GM19397 (cell line): ENCODE measurements at regions not wholly inside any gene's neighbourhood (a gene's known extent, or its start where the extent isn't known, plus 50 kb on each side); places are given as distances from the start of the nearest gene placed in this dataset.

ENCODE experiments used
- ATAC-seq: cut with Tn5 transposase; IDR thresholded peaks from one replicate; pipeline ENCODE4 v1.9.1; 2021; ENCODE audit warnings: mild to moderate bottlenecking, moderate library complexity; ENCODE audit not compliant: unreplicated experiment

DNA sequence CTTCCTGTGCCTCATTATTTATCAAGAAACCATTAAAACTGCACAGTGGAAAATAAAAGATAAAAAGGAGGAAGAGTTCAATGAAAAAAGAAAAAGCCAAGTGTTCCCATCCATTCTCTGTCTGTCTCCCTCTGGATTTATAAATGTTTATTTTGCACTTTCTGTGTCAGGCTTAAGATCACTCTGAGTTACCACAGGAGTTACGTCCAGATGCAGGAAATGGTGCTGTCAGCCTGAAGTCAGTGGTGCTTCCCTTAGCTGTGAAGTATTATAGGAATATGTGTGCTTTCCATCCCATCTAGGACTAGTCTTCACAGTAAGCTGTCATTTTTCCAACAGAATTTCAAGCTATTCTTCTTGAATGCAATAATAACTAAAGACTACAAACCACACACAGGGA lies 420.2 kb downstream of the KCTD12 start:
- no peak for ATAC-seq

DNA sequence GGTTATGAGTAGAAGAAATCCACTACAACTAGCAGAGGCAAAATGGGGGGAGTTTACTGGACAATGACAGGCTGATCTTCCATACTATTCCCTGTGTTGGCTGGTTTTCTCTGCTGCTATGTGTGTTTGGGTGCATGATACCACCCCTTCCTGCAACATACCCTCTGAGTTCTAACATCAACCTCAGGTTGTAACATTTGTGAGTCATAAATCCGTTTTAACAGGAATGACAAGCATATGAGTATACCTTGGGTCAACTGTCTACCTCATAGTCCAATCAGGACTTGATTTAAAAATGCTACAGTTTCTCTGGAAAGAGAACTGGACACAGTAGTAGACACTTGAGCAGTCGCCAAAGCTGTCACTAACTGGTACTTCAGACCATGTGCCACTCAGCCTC lies 422.9 kb downstream of the KCTD12 start:
- ATAC-seq = no peak

DNA sequence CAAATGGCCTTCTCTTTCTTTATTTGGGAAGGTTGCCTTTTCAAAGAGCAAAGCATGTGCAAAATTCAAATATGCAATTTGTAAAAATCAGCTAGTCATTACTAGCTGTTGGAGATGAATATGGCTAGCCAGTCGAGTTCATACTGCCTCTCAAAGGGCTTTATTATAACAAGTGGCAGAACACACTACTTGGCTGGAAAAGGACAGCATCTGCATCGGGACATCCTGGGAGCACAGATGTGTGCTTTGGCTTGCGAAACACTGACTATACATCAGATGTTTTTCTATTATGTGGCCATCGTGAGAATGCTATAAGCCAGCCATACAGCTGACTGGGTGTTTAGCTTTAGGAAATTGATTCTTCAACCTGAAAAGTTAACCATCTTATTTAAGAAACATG lies 424.2 kb downstream of the KCTD12 start:
- ATAC-seq = no peak

DNA sequence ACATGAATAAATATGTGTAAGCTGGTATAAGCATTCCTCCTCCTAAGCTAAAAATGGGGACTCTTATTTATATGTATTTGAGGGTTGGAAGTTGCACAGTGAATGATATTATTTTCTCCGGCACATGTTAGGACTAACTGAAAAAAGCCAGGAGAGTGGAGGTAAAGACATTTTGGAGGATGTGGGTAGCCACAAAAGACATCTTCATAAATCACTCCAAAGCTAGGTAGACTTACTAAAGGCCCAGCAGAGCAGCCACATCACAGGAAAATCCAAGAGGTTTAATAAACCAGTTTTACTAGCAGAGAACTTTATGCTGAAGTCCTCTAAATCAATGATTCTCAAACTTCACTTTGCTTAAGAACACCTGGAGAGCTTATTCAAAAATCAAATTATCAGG lies 424.7 kb downstream of the KCTD12 start:
- no peak for ATAC-seq

DNA sequence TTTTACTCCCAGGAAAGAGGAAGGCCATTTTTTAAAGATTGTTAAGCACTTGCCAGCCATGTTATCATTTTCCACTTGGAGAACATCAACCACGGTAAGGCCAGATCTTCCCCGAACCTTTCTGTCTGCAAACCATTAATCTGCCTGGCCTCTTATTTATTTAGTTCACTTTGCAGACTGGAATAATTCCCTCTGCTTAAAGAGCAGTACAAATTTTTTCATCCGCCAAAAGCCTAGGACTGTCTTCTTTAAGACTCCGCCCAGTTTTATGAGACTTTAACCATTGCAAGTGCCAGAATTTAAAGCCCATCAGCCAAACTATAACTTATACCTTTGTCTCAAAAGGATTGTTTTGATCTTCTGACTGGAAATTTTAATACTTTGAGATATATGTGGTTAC lies 426.3 kb downstream of the KCTD12 start:
- ATAC-seq = no peak

DNA sequence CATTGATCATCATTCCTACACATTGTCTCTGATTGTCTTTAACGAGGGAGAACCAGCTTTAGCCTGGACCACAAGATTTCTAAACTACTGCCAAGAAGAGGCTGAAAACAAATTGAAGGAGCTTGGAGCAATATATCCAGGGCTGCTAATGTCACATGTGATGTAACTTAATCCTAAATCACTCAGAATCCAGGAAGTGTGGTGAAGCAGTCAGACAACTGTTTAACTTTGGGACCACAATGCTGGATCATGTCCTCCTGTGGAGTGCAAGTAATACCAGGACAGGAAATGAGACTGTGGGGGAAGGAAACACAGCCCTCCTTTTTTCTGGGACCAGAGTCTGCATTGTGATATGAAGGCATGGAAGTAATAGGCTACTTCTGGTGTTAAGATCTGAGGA lies 430.2 kb downstream of the KCTD12 start:
- ATAC-seq = no peak

DNA sequence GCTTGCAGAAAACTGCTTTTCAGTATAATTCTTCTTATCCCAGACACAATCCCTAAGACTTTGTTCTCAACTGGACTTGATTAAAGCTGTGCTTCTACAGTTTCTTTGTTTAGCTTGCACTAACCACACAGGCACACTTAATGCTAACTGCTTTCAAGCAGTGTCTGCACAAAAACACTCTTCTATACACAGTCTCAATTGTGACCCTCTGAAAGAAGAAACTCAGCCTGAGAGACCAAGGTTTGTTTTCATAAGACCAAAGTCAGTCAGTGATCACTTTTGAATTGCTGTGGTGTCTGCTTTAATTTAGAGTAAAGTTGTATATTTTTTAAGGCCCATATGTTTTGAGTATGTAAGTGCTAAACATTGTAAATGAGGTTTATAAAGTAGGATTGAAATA lies 431.2 kb downstream of the KCTD12 start:
- no peak for ATAC-seq

DNA sequence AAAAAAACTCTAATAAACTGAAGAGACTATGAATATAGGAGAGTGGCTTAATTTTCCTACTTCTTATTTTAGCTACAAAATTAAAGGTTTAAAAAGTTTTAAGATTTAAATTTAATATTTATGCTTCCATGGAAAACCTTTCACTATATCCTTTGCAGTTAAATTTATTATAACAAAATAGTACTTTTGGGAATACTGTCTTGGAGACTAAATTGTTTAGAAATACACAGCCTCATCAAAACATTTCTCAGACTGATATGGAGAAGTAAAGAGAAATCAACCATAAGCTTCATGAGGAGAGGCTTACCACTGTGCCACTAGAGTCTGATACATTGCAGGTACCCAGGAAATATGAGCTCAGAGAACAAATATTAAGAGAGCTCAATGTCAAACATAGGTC lies 436.5 kb downstream of the KCTD12 start:
- ATAC-seq = no peak

DNA sequence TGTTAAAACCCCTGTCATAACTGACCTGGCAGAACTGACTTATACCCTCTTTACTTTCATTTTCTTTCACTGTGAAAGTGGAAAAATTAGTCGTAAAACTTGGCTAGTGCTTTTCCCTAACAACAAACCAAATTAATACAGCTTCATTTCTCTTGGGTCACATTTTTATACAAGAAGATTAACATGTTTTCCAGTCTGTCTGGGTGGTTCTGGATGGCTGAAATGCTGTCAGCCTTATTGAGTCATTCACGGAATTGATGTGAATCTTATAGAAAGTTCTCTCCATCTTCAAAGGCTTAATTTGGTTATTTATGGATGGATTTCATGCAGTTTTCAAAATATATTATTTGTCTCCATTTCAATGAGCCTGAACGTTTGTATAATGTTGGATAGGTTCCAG lies 440.0 kb downstream of the KCTD12 start:
- no peak for ATAC-seq

DNA sequence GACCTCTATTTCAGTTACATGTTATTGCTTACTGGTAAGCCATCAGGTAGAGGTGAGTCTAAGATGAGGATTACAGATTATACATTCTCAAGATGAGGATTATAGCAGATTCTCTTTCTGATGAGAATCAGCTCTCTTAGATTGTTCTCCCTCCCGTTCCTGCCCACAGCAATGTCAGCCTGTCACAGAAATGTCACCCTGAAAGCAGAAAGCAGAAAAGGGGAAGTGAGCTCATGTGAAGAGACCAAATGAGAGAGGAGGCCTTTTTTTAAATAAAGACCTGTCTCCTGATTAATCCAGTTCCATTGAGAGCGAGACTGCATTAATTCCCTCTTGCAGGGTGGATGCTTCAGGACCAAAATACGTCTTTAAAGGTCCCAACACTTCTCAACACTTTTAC lies 445.6 kb downstream of the KCTD12 start:
- peak; percentile 91 for ATAC-seq

DNA sequence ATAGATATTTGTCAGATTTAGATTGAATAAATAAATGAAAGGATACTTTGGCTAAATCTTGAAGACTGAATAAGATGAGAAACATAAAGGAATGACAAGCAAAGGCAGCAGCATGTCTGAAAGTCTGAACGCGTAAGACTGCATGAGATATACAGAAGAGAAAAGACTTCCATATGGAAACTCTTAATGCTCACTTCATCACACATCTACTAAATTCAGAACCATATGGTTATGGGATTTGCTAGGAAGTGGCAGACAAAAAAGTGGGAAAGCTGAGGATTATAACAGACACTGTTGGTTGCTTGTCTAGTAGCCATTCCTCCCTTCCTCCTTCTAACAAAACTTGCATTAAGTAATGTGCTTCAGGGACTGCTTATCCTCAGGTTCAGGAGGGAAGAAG lies 446.7 kb downstream of the KCTD12 start:
- ATAC-seq = no peak

DNA sequence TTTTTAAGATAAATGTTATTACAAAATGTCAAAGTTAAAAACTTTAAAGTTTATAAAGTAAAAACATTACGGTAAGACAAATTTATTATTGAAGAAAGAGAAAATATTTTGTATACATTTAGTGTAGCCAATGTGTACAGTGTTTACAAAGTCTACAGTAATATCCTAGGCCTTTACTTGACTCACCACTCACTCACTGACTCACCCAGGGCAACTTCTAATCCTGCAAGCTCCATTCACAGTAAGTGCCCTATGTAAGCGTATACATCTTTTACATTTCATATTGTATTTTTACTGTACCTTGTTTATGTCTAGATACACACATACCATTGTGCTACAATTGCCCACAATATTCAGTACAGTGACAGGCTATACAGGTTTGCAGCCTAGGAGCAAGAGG lies 448.2 kb downstream of the KCTD12 start:
- no peak for ATAC-seq

DNA sequence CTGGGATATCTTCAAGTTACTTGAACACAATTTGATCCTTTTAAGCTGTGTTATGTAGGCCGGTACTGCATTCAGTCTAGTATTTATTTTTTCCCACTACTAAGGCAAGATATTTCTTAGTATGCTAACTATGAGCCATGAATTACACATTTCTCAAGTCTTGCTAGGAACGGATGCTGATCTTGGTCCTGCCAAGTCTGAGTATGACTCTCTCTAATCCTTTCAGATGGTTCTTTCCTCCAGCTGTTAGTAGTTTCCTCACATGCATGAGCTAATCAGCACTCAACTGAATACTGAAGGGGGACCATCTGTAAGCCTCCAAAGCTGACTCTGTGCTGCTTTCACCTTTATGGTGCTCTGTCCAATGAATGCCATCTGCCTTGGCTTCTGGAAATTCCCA lies 460.3 kb downstream of the KCTD12 start:
- no peak for ATAC-seq

DNA sequence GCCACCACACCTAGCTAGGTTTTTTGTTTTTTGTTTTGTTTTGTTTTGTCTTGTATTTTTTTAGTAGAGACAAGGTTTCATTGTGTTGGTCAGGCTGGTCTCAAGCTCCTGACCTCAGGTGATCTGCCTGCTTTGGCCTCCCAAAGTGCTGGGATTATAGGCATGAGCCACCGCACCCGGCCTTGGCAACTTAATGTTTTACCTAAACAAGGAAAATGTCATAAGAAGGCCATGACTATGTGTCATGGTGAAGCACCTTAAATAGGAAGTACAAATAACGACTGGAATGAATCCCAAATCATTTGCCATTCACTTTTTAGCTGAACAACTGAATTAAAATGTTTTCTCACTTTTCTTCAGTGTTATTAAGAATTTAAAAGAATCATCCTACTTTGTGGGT lies 465.2 kb downstream of the KCTD12 start:
- ATAC-seq = no peak

DNA sequence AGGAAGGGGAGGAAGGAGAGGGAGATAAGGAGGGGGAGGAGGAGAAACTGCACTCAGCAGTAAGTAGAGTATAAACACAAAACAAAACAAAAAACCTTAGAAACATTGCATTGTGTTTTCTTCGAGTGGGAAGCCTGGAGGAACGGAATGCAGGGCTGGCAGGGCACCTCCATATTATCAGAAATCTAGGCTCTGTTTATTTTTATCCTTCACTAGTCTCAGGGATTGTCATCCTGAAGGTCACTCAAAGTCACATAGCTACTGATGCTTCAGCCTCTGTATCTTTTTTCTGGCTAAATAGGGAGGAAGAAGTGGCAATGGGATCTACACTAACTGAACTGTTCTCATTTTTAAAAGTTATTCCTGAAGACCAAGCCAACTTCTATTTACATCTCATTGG lies 467.8 kb downstream of the KCTD12 start:
- ATAC-seq = no peak

DNA sequence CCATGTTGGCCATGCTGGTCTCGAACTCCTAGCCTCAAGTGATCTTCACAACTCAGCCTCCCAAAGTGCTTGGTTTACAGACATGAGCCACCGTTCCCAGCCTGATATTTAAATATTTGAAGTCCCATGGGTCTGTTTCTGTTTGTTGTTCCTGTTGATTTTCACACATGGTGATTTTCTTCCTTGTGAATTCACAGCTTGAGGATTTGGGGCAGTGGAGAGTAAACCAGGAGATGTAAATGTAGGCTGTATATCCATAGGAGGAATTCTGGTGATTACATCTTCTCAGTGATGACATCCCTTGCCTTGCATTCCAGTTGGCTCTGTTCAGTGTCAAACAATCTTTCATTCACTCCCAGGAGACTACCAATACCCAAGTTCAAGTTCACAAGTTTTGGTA lies 471.9 kb downstream of the KCTD12 start:
- no peak for ATAC-seq

DNA sequence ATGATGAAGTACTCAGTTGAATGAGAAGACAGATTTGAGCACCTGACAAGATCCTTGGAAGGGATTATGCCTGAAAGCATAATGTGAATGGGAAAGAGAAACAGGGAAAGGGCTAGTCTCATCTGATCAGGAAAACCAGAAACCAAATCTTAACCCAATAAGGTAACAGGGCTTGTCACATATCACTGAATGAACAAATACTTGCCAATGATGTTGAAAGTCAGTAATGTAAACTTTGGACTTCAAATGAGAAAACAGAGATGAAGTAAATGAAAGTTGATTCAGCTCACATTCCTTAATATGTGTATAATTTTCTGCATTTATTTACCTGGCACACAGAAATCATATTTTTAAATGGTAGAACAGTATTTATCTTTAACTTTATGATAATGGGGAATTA lies 480.0 kb downstream of the KCTD12 start:
- ATAC-seq = no peak

DNA sequence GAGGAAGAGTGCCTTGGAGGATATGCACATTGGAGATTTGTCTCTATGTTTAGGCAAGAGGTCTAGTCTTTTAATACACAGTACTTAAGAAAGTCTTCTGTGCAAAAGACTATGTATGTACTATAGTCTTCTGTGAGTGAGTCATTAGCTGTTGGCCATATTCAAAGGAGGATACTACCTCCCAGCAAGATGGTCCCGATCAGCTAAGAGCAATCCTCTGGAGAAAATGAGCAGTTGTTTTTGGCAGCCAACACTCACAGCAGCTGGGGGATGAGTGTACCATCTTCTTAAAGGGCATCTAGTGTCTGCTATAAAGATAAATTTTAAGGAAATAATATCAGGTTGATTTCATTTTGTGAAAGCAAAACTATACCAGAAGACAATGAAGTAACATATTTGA lies 487.8 kb downstream of the KCTD12 start:
- ATAC-seq = no peak

DNA sequence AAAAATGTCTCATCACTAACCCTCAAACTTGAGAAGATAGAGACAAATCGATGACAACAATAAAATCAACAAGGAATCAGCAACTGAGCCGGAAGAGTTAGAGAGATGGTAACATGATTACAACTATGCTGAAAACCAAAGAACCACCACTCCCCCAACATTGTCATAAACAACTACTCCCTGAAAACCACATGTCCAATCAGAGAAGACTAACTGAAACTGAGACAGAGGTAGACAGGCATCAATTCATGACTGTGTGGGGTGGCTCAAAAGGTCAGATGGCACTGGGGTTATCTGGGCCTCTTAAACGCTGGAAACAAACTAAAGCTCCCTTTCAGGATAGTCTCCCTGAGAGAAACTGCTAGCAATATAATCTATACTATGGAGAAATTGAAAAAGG lies 488.8 kb downstream of the KCTD12 start:
- no peak for ATAC-seq

DNA sequence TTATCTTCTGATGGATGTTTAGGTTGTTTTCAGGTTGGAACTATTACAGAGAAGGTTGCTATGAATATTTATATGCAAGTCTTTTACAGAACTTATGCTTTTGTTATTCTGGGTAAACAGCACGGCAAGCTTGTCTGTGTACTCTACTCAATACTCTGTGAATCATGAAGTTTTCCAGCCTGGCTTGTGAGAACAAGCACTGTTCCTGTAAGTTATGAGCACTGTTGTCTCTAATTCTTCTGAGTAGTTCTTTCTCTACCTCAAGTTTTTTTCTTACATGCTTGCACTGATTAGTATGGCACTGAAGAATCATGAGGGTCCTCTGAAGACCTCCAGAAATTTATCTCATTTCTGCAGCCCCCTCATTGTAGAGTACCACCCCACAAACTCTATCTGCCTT lies 496.9 kb downstream of the KCTD12 start:
- ATAC-seq = no peak

DNA sequence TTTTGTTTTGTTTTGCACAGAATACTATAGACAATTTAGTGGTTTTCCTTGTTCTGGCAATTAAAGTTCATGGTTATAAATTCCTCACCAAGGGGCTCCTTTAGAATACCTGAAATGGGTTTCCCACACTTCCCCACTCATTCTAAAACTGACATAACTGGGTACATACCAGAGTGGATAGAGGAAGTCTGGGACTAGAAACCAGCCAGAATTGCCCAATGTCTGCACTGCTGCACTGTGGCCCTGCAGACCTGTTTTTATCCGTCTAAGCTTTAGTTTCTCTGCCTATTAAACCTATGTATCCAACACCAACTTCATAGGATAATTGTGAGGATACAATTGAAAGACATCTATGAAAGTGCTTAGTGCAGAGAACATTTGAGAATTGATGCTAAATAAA lies 498.6 kb downstream of the KCTD12 start:
- ATAC-seq = no peak

DNA sequence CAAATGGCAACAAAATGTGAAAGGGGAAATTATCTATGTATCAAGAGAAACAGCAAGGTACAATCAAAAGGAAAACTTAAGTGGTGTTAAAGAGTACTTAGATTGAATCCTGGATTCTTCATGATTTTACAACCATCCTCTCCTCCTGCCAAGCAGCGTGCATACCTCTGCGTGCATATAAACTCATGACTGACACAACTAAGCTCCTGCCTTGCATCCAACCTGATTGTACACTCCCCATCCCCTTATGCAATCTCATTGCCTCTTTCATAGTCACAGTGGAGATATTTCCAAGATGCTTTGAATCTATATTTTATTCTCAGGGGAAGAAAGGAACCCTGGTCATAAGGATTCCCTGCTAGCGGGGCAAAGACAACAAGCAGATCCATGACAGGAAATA lies 499.9 kb downstream of the KCTD12 start:
- ATAC-seq = no peak

DNA sequence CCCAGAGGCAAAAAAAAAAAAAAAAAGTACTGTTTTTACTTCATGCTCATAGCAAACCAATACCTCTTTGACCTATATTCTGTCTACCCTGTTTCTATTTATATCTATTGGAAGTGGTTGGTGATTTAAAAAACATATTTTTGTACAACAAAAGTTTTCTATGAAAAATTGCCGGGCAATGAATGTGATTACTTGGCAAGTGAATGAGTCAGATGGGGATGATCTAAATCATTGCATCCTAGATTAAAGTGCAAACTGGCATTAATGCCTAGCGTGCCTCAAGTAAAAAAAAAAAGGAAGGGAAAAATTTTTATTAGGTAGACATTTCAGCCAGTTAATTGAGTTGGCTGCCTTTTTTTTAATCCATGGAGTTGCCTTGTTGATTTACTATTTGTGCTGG lies 500.6 kb downstream of the KCTD12 start:
- ATAC-seq = no peak
